Adrenal gland (tissue), 5 donors: ENCODE measurements at regions not wholly inside any gene's neighbourhood (a gene's known extent, or its start where the extent isn't known, plus 50 kb on each side); places are given as distances from the start of the nearest gene placed in this dataset.

Experiments
- POLR2A ChIP-seq, 2 donors: fragments of 450-650 bp; IDR thresholded peaks; one replicate each; pipeline ENCODE4 v1.6.1; 2017; ENCODE audit warnings: antibody characterized with exemption in 2 of 2, mild to moderate bottlenecking in 2 of 2, moderate library complexity in 1 of 2
- TF ChIP-seq, protein P1 (sequence below), 6 experiments: fragments of 450-650 bp in 4 of 6; fragments of 200-600 bp in 2 of 6; sonication (generic) in 1 of 6; IDR thresholded peaks; 1 replicate in 5 of 6; 2 replicates in 1 of 6; pipeline versions ENCODE4 v1.5.1 to v1.8.0; 2016 to 2021; ENCODE audit warnings: antibody characterized with exemption in 6 of 6, mild to moderate bottlenecking in 2 of 6, moderate library complexity in 1 of 6
- donor health status: DM: no; HTN: no; CAD: no.

DNA sequence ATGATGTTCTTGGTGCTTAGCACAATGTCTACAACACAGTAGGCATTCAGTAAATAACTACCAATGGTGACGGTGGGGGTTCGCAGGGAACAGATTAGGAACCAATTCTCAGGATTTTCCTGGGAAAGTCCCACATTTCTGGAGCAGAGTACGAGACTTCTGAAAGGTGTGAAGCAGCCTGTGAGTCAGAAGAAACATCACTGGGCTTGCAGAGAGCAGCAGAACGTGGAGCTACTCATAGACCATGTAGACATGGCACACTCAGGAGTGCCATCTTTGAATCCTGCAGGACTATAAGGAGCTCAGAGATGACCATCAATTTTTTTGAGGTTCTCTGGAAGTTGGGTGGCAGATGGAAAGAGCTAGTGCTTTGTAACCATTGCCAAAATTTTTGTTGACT lies 106.6 kb upstream of the ANKRD55 start:
- TF ChIP-seq, protein P1, sequence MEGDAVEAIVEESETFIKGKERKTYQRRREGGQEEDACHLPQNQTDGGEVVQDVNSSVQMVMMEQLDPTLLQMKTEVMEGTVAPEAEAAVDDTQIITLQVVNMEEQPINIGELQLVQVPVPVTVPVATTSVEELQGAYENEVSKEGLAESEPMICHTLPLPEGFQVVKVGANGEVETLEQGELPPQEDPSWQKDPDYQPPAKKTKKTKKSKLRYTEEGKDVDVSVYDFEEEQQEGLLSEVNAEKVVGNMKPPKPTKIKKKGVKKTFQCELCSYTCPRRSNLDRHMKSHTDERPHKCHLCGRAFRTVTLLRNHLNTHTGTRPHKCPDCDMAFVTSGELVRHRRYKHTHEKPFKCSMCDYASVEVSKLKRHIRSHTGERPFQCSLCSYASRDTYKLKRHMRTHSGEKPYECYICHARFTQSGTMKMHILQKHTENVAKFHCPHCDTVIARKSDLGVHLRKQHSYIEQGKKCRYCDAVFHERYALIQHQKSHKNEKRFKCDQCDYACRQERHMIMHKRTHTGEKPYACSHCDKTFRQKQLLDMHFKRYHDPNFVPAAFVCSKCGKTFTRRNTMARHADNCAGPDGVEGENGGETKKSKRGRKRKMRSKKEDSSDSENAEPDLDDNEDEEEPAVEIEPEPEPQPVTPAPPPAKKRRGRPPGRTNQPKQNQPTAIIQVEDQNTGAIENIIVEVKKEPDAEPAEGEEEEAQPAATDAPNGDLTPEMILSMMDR (IDR thresholded peaks at IDR 0.05), result no peak
- TF ChIP-seq POLR2A (IDR thresholded peaks at IDR 0.05), result no peak
